GM12891 (cell line): ENCODE measurements at regions not wholly inside any gene's neighbourhood (a gene's known extent, or its start where the extent isn't known, plus 50 kb on each side); places are given as distances from the start of the nearest gene placed in this dataset.

Source experiments
- POLR2A ChIP-seq: IDR thresholded peaks from 2 replicates; pipeline ENCODE4 v1.6.1; 2011; ENCODE audit warnings: low read depth, low read length, control low read depth
- POLR2AphosphoS5 ChIP-seq: IDR thresholded peaks from 2 replicates; pipeline ENCODE4 v1.6.1; 2011; ENCODE audit warnings: low read depth, low read length, control low read depth

DNA sequence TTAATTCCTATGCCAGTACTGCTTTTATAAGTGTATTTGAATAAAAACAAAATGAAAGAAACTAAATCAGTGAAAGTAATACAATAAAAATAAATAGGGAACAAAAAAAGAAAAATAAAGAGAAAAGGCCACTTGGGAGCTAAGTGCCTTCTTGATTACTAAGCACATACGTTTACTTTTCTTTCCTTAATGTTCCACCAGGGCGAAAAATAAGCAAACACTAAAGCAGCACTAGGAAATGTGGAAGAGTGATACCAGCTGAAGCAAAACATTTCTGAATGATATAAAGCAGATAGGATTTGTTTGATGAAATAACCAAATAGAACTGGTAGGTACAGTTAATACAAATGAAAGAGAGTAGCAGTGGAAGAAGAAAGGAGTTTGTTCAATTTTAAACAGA, 132.8 kb upstream of the ZPLD1 start:
- TF ChIP-seq POLR2AphosphoS5 = no peak
- no peak for TF ChIP-seq POLR2A
